ENCODE measurements at regions not wholly inside any gene's neighbourhood (a gene's known extent, or its start where the extent isn't known, plus 50 kb on each side); places are given as distances from the start of the nearest gene placed in this dataset.

GRCh38 chr6:113318575-113318917 lies 538.6 kb upstream of the MARCKS start:
- TF ChIP-seq, protein P1, sequence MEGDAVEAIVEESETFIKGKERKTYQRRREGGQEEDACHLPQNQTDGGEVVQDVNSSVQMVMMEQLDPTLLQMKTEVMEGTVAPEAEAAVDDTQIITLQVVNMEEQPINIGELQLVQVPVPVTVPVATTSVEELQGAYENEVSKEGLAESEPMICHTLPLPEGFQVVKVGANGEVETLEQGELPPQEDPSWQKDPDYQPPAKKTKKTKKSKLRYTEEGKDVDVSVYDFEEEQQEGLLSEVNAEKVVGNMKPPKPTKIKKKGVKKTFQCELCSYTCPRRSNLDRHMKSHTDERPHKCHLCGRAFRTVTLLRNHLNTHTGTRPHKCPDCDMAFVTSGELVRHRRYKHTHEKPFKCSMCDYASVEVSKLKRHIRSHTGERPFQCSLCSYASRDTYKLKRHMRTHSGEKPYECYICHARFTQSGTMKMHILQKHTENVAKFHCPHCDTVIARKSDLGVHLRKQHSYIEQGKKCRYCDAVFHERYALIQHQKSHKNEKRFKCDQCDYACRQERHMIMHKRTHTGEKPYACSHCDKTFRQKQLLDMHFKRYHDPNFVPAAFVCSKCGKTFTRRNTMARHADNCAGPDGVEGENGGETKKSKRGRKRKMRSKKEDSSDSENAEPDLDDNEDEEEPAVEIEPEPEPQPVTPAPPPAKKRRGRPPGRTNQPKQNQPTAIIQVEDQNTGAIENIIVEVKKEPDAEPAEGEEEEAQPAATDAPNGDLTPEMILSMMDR (IDR thresholded peaks at IDR 0.05), result no peak
- no peak for TF ChIP-seq POLR2A (IDR thresholded peaks at IDR 0.05)
